Epithelial cell of prostate (primary cell): ENCODE measurements at regions not wholly inside any gene's neighbourhood (a gene's known extent, or its start where the extent isn't known, plus 50 kb on each side); places are given as distances from the start of the nearest gene placed in this dataset.
"Not testable (repeated sequence)": the region's sequence is repeated elsewhere in the genome, so short reads cannot be mapped to it uniquely, and the experiment has no call there.

Experiments used
- DNase-seq: peaks from one replicate; pipeline ENCODE4 v3.0.0-alpha.2; 2011; ENCODE audit warnings: low read depth, low spot score
- H3K27ac ChIP-seq: fragments of 450-650 bp; 2 replicates; pipeline ENCODE4 v1.5.1; 2017; ENCODE audit warnings: mild to moderate bottlenecking

GRCh38 chr6:169379495-169380070 lies 125.9 kb upstream of the THBS2 start:
- DNase-seq = no peak
- H3K27ac ChIP-seq = no peak overlapping the region

DNA sequence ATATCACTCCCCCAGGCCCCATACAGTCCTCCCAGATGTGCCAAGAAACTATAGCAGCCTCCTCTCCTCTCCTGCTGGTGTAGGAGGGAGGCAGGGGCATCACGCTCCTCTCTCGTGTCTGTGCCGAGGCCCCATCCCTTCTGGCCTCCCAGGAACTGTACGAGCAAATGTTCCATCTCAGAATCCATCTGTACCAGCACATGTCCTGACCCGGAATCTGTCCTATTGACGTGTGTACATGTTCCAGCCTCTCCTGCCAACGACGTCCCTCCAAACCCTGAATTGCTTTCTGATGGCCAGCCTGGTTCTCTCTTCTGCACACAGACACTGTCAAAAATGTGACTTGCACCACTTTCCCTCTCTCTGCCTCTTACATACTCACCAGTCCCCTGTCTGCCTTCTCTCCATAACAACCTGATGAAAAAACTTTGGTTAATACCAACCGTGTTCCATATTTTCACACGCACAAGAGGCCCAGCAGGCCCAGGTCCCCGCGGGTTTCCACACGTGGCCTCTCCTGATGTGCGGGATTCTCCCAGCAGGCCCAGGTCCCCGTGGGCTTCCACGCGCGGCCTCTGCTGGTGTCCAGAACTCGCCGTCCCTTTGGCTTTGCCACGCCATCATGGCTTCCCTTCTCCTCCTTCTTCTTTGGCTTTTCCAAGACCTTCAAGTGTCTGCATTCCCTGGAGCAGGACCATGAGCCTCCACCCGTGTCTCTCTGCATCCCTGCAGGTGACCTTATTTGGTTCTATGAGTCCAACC lies 125.2 kb upstream of the THBS2 start:
- DNase-seq = no peak
- H3K27ac ChIP-seq = no peak overlapping the region

- no peak for DNase-seq
- no peak overlapping the region for H3K27ac ChIP-seq
Measured at GRCh38 chr6:169376458-169376857, 122.8 kb upstream of the THBS2 start.

DNA sequence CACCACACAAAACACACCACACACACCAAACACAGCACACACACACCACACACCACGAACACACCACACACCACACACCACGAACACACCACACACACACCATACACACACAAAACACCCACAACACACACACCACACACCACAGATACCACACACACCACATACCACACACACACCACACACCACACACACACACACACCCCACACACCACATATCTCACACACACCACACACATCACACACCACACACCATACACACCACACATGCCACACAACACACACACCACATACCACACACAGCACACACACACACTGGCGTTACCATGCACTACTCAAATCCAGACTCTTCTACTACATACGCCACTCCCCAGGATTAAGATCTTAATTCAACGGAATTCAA lies 118.9 kb upstream of the THBS2 start:
- no peak overlapping the region for H3K27ac ChIP-seq
- no peak for DNase-seq

DNA sequence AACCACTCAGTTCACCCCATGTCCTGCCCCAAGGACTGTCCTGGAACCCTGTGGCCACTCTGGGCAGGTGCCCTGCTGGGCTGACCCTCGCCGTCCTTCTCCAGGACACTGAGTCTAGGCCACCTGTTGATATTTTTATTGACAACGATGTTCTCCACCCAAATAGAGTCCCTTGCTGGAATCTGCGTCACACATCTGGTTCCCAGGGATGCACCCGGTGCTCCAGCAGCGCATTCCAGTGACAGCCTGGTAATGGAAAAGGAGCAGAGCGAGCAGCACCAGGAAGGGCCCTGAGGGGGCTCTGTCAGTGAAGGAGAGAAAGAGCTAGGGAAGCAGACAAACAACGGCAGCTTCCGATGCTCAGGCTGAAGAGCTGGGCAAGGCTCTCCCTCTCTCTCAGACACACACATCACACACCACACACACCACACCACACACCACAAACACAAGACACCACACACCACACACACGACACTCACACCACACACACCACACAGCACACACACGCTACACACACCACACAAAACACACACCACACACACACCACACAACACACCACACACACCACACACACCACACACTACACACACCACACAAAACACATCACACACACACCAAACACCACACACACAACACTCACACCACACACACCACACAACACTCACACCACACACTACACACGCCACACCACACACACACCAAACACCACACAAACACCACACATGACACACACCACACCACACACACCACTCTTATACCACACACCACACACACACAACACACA lies 117.9 kb upstream of the THBS2 start:
- DNase-seq = no peak

GRCh38 chr6:169370666-169371343 lies 117.2 kb upstream of the THBS2 start:
- no peak overlapping the region for H3K27ac ChIP-seq
- no peak for DNase-seq

More for the DNA sequence above, 117.9 kb upstream of the THBS2 start:
- H3K27ac ChIP-seq = no peak overlapping the region

GRCh38 chr6:169370054-169370453 lies 116.4 kb upstream of the THBS2 start:
- peak; percentile 24 for DNase-seq
- no peak overlapping the region for H3K27ac ChIP-seq

- no peak overlapping the region for H3K27ac ChIP-seq
- no peak for DNase-seq
Measured at GRCh38 chr6:169368200-169368599, 114.6 kb upstream of the THBS2 start.

DNA sequence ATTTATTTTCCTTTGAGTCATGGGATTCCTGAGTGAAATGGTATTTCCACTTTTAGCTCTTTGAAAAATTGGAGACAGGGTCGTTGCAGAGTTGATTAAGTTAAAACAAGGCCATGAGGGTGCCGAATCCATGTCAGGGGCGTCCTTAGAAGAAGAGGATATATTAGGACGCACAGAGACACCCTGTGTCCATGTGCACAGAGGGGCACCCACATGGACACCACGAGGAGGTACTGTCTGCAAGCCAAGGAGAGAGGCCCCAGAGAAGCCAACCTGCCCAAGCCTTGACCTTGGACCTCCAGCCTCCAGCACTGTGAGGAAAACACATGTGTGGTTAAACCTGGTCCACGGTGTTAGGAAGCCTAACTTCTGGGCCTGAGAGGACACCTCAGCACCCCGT lies 113.9 kb upstream of the THBS2 start:
- DNase-seq = no peak
- no peak overlapping the region for H3K27ac ChIP-seq

DNA sequence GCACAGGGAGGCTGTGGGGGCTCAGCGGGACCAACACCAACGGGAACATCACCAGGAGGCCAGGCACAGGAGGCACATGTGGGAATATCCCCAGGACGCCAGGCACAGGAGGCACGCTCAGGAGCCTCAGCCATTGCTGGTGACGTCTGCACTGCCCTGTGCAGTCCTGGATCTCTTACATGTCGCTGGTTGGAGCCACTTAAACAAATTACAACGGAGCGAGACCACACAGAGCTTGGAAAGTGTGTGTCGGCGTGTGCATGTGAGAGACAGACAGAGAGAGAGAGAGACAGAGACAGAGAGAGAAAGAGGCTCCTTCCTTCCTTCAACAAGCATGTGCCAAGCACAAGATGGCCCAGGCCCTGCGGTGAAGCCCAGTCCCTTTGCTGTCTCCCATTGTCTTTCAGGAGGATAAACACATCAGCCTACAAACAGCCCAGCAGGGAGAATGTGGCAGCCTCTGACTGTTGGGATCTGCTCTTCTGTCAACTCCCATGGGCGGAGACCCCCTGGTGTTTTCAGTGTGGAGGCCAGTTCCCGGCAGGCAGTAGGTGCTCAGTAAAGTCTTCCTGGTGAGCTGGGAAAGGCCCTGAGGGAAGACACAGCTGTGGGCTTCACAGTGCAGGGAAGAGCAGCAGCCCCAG lies 112.7 kb upstream of the THBS2 start:
- no peak for DNase-seq
- H3K27ac ChIP-seq = no peak overlapping the region

- DNase-seq = no peak
- no peak overlapping the region for H3K27ac ChIP-seq
Measured at GRCh38 chr6:169365567-169366257, 112.1 kb upstream of the THBS2 start.

DNA sequence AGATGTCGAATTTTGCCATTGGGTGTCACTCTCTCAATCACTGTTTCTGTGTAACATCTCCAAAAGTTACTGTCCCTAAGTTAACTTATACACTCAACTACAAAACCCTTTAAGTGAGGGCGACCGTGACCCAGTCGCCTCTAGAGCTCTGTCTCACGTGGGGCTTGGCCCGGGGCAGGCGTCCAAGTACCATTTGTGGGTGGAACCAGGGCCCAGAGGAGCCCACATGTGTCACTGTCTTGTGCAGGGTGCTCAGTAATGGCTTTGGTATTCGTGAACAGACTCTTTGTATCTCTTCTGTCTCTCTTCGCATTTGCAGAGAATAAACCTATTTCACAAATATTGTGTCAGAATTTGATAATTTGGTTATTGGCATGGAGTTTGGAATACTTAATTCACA lies 109.9 kb upstream of the THBS2 start:
- DNase-seq = no peak

DNA sequence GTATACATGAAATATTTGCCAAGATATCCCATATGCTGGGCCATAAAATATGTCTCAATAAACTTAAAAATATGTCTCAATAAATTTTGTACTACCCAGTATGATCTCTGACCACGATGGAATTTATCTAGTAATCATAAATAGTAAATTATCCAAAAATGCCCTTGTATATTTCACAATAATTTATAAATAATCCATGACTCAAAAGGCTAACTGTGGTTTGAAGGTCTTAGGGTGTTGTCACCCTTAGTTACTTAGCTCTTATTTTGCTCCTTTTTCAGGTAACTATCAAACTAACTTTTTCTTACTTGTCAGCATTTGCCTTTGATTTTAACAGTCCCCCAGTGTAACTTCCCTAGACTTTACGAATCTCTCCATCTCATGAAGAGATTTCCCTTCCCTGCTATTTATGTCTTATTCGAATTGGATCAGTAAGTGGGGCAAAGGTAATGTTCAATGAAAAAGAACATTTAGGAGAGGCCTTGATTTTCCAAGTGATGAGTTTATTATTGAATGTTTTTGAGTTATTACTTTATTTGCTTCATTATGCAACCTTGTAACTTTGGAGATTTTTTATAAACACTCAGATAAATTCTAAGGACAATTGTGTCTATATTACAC lies 109.0 kb upstream of the THBS2 start:
- no peak for DNase-seq

More for the DNA sequence above, 109.9 kb upstream of the THBS2 start:
- H3K27ac ChIP-seq = no peak overlapping the region

DNA sequence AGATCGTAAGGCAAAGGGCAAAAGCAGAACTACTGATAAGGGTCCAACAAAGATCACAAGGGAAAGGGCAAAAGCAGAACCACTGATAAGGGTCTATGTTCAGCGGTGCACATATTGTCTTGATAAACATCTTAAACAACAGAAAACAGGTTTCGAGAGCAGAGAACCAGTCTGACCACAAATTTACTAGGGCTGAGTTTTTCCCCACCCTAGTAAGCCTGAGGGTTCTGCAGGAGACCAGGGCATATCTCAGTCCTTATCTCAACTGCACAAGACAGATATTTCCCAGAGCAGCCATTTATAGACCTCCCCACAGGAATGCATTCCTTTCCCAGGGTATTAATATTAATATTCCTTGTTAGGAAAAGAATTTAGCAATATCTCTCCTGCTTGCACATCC lies 101.4 kb upstream of the THBS2 start:
- not testable (repeated sequence) for DNase-seq, H3K27ac ChIP-seq

More for the DNA sequence above, 109.0 kb upstream of the THBS2 start:
- no peak overlapping the region for H3K27ac ChIP-seq

- no peak for DNase-seq
Measured at GRCh38 chr6:169345146-169345545, 91.5 kb upstream of the THBS2 start.

GRCh38 chr6:169344750-169345065 lies 91.1 kb upstream of the THBS2 start:
- H3K27ac ChIP-seq = peak overlapping the region; percentile 39
- no peak for DNase-seq

More at GRCh38 chr6:169345146-169345545, 91.5 kb upstream of the THBS2 start:
- H3K27ac ChIP-seq = no peak overlapping the region

GRCh38 chr6:169343886-169344749 lies 90.5 kb upstream of the THBS2 start:
- DNase-seq = no peak
- H3K27ac ChIP-seq = peak overlapping the region; percentile 39

DNA sequence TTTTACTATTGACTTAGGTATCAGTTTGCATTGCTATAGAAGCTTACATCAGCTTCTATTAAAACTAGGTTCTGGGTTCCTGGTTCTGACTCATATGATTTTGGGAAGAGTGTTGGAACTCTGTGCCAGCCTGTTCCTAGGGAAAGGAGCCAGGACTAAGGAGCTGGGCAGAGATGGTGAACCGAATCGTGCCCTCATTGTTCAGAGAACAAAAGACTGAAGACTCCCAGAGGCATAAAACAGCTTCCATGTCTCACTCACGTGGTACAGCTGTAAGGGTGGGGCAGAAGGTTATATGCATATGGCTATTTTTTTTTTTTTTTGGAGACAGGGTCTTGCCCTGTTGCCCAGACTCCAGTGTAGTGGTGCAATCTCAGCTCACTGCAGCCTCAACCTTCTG lies 89.1 kb upstream of the THBS2 start:
- DNase-seq = no peak
- peak overlapping the region; percentile 39 for H3K27ac ChIP-seq
